ENCODE measurements at regions not wholly inside any gene's neighbourhood (a gene's known extent, or its start where the extent isn't known, plus 50 kb on each side); places are given as distances from the start of the nearest gene placed in this dataset.

- no peaks in the 10 kb centered on the region for H3K36me3 ChIP-seq (ENCODE audit: insufficient read depth, low read length)
- no peaks in the 10 kb centered on the region for H3K27me3 ChIP-seq (ENCODE audit: insufficient read depth, low read length)
- no peak overlapping the region for H3K4me3 ChIP-seq (ENCODE audit: insufficient read depth, low read length)
- no peak for TF ChIP-seq CTCF (IDR thresholded peaks at IDR 0.05; ENCODE audit: extremely low read depth, low read depth, low read length)
- no peak overlapping the region for H3K27ac ChIP-seq (ENCODE audit: low read depth, low read length)
- H3K4me2 ChIP-seq (ENCODE audit: insufficient read depth, low read length), result no peak overlapping the region
- H3K79me2 ChIP-seq (ENCODE audit: insufficient read depth, low read length), result no peaks in the 10 kb centered on the region
- H4K20me1 ChIP-seq (ENCODE audit: insufficient read depth, low read length), result no peaks in the 10 kb centered on the region
- no peak overlapping the region for H2AFZ ChIP-seq (ENCODE audit: low read length)
- H3K4me1 ChIP-seq (ENCODE audit: insufficient read depth, low read length), result no peaks in the 10 kb centered on the region
- no peaks in the 10 kb centered on the region for H3K9me3 ChIP-seq (ENCODE audit: low read depth, low read length)
- DNase-seq (ENCODE audit: insufficient read length, low spot score, missing footprints), result no peak
Observed at GRCh38 chr5:112573441-112573840, 154.4 kb upstream of the EPB41L4A start.

- no peaks in the 10 kb centered on the region for H3K9me3 ChIP-seq (ENCODE audit: low read depth, low read length)
- no peak overlapping the region for H3K4me2 ChIP-seq (ENCODE audit: insufficient read depth, low read length)
- H4K20me1 ChIP-seq (ENCODE audit: insufficient read depth, low read length), result no peaks in the 10 kb centered on the region
- no peaks in the 10 kb centered on the region for H3K79me2 ChIP-seq (ENCODE audit: insufficient read depth, low read length)
- H3K4me3 ChIP-seq (ENCODE audit: insufficient read depth, low read length), result no peak overlapping the region
- H2AFZ ChIP-seq (ENCODE audit: low read length), result no peak overlapping the region
- no peak for DNase-seq (ENCODE audit: insufficient read length, low spot score, missing footprints)
- H3K27me3 ChIP-seq (ENCODE audit: insufficient read depth, low read length), result no peaks in the 10 kb centered on the region
- H3K4me1 ChIP-seq (ENCODE audit: insufficient read depth, low read length), result no peaks in the 10 kb centered on the region
- H3K36me3 ChIP-seq (ENCODE audit: insufficient read depth, low read length), result no peaks in the 10 kb centered on the region
- TF ChIP-seq CTCF (IDR thresholded peaks at IDR 0.05; ENCODE audit: extremely low read depth, low read depth, low read length), result no peak
- H3K27ac ChIP-seq (ENCODE audit: low read depth, low read length), result no peak overlapping the region
Observed at GRCh38 chr5:112574536-112574935, 155.5 kb upstream of the EPB41L4A start.

GRCh38 chr5:112576298-112576925, 157.3 kb upstream of the EPB41L4A start:
- DNase-seq (ENCODE audit: insufficient read length, low spot score, missing footprints), result peak; percentile 42

More at GRCh38 chr5:112576298-112576925, 157.3 kb upstream of the EPB41L4A start:
- Histone ChIP-seq H3K4me1 (ENCODE audit: insufficient read depth, low read length) (no peaks in the 10 kb centered on the region), H3K36me3 (ENCODE audit: insufficient read depth, low read length) (no peaks in the 10 kb centered on the region), H3K27ac (ENCODE audit: low read depth, low read length) (no peak overlapping the region), H3K4me3 (ENCODE audit: insufficient read depth, low read length) (no peak overlapping the region), H3K79me2 (ENCODE audit: insufficient read depth, low read length) (no peaks in the 10 kb centered on the region), H3K9me3 (ENCODE audit: low read depth, low read length) (no peaks in the 10 kb centered on the region), H2AFZ (ENCODE audit: low read length) (no peak overlapping the region), H3K4me2 (ENCODE audit: insufficient read depth, low read length) (no peak overlapping the region), H3K27me3 (ENCODE audit: insufficient read depth, low read length) (no peaks in the 10 kb centered on the region), H4K20me1 (ENCODE audit: insufficient read depth, low read length) (no peaks in the 10 kb centered on the region)
- no peak for TF ChIP-seq CTCF (IDR thresholded peaks at IDR 0.05; ENCODE audit: extremely low read depth, low read depth, low read length)

All from osteoblast (primary cell).